Keratinocyte (primary cell): ENCODE measurements at regions not wholly inside any gene's neighbourhood (a gene's known extent, or its start where the extent isn't known, plus 50 kb on each side); places are given as distances from the start of the nearest gene placed in this dataset.

Experiments used
- EZH2 ChIP-seq: IDR thresholded peaks from one replicate; pipeline ENCODE4 v1.6.1; 2012; ENCODE audit warnings: inconsistent platforms, mild to moderate bottlenecking, low read length, moderate library complexity
- TF ChIP-seq, protein P1 (sequence below), 3 experiments: IDR thresholded peaks in 1 of 3; conservative IDR thresholded peaks in 1 of 3; optimal IDR thresholded peaks in 1 of 3; 2 replicates in 2 of 3; 3 replicates in 1 of 3; pipeline versions ENCODE3 to v1.5.1; 2011; ENCODE audit warnings: low read length in 3 of 3, mild to moderate bottlenecking in 3 of 3, moderate library complexity in 2 of 3, control low read depth in 1 of 3, inconsistent platforms in 1 of 3; ENCODE audit not compliant: insufficient read depth in 2 of 3; ENCODE audit errors: extremely low read depth in 1 of 3

DNA sequence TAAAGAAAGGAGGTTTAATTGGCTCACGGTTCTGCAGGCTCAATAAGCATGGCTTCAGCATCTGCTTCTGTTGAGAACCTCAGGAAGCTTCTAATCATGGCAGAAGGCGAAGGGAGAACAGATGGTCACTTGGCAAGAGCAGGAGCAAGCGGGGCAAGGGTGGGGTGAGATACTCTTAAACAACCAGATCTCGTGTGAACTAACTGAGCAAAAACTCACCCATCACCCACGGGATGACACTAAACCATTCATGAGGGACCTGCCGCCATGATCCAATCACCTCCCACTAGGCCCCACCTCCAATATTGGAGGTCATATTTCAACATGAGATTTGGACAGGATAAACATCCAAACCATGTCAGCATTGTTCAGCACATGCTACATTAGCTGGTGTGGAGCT, 89.1 kb upstream of the HAND1 start:
- TF ChIP-seq, protein P1, sequence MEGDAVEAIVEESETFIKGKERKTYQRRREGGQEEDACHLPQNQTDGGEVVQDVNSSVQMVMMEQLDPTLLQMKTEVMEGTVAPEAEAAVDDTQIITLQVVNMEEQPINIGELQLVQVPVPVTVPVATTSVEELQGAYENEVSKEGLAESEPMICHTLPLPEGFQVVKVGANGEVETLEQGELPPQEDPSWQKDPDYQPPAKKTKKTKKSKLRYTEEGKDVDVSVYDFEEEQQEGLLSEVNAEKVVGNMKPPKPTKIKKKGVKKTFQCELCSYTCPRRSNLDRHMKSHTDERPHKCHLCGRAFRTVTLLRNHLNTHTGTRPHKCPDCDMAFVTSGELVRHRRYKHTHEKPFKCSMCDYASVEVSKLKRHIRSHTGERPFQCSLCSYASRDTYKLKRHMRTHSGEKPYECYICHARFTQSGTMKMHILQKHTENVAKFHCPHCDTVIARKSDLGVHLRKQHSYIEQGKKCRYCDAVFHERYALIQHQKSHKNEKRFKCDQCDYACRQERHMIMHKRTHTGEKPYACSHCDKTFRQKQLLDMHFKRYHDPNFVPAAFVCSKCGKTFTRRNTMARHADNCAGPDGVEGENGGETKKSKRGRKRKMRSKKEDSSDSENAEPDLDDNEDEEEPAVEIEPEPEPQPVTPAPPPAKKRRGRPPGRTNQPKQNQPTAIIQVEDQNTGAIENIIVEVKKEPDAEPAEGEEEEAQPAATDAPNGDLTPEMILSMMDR (optimal IDR thresholded peaks at IDR 0.05 in 1 of 3, IDR thresholded peaks at IDR 0.05 in 1 of 3, conservative IDR thresholded peaks at IDR 0.05 in 1 of 3; ENCODE audit: extremely low read depth in 1 of 3, insufficient read depth in 2 of 3, low read length in 3 of 3), result no peak
- no peak for TF ChIP-seq EZH2
